HG03175 (cell line): ENCODE measurements at regions not wholly inside any gene's neighbourhood (a gene's known extent, or its start where the extent isn't known, plus 50 kb on each side); places are given as distances from the start of the nearest gene placed in this dataset.
"Not testable (repeated sequence)": the region's sequence is repeated elsewhere in the genome, so short reads cannot be mapped to it uniquely, and the experiment has no call there.

Source experiments
- ATAC-seq: cut with Tn5 transposase; IDR thresholded peaks from one replicate; pipeline ENCODE4 v1.9.1; 2021; ENCODE audit warnings: mild to moderate bottlenecking, moderate library complexity; ENCODE audit not compliant: unreplicated experiment

DNA sequence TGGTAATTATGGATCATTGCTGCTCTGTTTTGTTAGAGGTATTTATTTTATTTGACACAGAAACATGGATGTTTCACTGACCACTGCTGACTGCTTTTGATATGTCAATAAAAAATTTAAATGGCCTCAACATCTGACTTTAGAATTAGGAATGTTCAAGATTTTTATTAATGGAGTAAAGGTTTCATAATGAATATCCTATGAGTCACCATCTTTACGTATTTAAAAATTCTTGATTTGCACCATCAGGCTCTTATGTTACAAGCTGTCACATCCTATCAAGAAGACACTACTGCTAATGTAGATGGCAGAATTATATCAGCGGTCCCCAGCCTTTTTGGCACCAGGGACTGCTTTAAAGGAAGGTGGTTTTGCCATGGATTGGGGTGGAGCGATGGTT, 578.7 kb upstream of the NRP1 start:
- no peak for ATAC-seq

DNA sequence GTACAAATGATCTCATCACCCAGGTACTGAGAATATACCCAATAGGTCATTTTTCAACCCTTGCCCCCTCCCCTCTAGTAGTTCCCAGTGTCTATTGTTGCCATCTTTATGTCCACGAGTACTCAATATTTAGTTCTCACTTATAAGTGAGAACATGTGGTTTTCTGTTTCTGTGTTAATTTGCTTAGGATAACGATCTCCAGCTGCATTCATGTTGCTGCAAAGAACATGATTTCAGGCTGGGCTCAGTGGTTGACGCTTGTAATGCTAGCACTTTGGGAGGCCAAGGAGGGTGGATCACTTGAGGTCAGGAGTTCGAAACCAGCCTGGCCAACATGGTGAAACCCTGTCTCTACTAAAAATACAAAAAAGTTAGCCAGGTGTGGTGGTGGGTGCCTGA, 575.0 kb upstream of the NRP1 start:
- not testable (repeated sequence) for ATAC-seq

GRCh38 chr10:33901166-33901565, 566.7 kb upstream of the NRP1 start:
- ATAC-seq, result no peak

DNA sequence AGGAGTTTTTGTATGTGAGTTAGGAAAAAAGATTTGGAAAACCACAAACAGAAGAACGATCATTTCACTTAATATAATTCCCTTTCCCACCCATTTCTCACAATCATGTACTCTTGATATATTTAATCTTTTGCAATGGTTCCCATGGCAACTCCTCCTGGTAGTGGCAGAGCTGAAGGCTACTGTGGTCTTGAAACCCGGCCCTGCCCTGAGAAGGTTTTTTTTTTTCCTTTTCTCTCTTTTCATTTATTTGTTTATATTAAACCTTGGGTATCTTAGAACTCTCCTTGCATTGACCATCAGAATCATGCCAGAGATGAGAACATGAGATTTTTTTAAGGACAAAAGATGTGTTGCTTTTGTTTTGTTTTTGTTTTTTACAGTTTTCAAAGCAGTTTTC, 566.1 kb upstream of the NRP1 start:
- ATAC-seq, result no peak

- ATAC-seq, result no peak
These were observed 565.4 kb upstream of the NRP1 start for GRCh38 chr10:33899578-33900531.

DNA sequence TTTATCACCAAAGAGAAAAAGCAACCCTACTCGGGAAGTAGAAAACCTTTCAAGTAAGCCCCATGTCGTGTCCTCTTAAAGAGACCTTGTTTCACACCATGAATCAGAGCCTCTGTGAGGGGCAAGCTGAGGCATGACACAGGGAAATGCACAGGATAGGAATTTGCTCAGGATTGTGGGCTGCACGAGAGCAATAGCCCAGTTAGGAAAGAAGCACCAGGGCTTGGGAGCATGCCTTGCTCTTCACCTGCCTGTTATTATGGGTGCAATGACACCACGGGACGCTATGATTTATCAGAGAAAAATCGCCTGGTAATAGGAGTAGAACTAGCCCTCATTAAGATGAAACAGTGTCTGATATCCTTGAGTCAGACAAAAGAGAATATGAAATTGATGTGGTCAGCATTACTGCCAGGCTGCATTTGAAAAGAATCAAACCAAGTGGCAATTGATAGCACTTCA, 562.9 kb upstream of the NRP1 start:
- ATAC-seq, result no peak

DNA sequence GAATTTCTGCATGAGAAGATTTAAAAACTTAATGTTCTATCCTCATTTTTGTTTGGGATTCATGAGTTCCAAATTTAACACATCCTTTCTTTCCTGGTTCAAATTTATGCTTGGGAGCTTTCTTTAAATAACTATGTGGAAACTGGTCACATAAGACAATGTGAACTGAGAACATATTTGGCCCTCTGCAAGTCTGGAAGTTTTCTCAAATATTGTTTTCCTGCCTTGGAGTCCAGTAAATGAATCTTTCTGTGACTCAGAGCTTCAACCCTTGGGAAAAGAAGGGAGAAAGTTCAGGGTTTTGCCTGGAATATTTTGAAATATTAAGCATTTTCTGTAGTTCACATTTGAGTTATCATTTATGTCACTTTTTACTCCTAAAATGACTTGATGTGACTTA, 559.0 kb upstream of the NRP1 start:
- no peak for ATAC-seq

DNA sequence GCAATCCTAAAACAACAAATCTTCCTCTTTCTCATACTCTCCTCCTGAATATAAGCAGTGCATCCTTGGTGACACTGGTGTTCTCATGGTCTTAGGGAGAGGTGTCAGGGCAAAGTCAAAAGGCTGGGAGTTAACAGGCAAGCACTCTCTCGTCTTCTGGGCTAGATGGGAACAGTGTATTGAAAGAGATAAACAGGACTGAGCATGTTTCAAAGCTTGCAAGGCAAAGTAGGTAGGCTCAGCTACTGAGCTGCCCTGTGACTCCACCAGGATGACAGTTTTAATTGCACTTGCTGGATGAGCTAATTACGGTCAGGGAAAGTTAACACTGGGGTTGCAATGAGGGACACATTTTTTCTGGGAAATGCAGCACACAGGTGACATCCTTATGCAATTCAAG, 554.9 kb upstream of the NRP1 start:
- ATAC-seq, result no peak

GRCh38 chr10:33887188-33887587, 552.7 kb upstream of the NRP1 start:
- ATAC-seq, result no peak

DNA sequence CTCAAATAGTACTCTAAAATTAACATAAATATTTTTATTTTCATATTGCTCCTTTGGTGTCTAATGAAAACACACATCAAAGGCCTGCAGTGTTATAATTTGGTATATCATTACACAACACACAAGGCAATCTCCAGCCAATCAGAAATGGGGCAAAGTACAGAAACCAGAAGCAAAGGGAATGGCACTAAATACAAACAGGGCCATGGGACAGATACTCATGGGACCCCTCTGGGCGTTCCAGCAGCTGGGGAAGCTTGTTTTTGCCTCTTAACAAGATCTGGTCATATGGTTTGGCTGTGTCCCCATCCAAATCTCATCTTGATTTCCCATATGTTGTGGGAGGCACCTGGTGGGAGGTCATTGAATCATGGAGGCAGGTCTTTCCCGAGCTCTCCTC, 551.8 kb upstream of the NRP1 start:
- no peak for ATAC-seq

DNA sequence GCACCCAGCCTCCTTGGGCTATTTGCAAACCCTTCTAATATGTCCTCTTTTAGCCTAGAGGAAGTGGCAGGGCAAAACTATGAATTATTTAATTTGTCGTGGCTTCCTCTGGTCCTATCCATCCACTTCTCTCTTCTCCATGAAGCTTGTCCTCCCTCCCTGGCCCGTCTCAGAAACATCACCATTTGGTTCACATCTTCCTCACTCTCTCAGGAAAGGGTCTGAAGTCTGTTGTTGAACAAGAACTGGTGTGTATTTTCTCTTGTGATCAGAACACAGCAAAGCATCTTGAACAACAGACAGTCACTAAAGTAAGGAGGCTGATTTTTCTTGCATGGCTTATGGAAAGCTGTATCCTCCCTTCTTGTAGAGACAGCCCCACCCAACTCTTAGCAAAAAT, 550.1 kb upstream of the NRP1 start:
- ATAC-seq, result no peak

- no peak for ATAC-seq
These were observed 549.4 kb upstream of the NRP1 start for GRCh38 chr10:33883881-33884280.

DNA sequence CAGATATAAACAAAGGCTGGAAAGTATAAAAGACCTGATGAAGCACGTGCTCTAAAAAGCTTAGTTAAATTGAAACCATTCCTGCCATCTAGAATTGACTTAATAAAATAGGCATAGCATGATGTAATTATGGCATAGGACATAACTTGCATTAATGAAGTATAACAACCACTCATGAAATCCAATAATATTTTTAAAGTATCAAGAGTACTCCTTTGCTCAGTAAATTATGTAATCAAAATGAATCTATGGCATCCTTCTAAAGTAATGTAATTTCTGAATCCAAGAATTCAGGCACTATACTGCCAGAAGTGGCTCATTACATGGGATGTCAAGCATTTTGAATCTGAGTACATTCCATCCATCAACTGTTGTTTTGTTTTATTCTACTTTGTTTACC, 548.5 kb upstream of the NRP1 start:
- no peak for ATAC-seq

- ATAC-seq, result no peak
These were observed 545.8 kb upstream of the NRP1 start for GRCh38 chr10:33880291-33880690.

DNA sequence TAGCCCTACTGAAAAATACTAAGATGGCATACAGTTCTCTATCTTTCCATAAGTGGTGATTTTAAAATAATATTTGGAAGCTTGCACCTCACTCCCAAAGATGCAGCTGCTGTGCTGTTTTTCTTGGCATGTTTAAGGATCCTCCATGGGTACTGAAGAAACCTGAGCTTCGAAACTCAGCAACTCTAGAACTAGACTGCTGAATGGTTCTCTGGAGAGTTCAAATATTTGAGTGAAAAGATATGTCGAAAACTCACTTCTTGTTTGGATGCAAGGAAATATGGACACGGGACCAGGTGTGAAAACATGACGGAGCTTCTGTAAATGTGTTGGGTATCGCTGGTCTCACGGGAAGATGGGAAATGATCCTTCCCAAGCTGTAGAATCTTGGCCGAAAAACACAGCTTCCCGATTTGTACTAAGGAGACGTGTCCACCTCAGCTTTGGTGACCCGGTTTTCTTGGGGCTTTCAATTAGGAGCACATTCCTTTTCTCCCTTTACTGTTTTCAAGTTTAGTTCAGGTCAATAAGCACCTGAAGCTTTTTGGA, 543.8 kb upstream of the NRP1 start:
- no peak for ATAC-seq

- ATAC-seq, result no peak
These were observed 542.3 kb upstream of the NRP1 start for GRCh38 chr10:33876584-33877400.

DNA sequence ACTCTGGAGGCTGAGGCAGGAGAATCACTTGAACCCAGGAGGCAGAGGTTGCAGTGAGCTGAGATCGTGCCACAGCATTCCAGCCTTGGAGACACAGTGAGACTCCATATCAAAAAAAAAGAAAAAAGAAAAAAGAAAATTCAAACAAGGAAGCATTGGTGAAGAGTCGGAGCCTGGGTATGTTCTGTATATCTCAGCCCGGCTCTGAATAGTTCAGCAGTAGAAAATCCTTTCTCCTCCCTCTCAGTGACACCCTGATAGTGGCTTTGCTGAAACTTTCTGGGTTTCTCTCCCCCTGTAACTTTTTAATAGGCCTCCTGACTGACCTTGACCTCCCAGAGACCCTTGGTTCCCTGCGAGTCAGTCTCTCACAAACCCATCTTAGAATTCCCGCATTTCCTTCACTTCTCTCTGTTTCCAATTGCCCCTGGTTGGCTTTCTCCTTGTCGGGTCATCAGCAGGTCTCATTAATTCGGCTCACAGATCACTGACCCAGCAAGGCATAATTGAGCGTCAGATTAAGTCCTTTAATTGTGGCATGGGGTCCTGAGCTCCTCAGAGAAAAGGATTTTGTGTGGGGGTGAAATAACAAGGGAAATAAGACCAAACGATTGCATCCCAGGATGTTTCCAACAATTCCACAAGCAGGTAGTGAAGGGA, 541.6 kb upstream of the NRP1 start:
- no peak for ATAC-seq

DNA sequence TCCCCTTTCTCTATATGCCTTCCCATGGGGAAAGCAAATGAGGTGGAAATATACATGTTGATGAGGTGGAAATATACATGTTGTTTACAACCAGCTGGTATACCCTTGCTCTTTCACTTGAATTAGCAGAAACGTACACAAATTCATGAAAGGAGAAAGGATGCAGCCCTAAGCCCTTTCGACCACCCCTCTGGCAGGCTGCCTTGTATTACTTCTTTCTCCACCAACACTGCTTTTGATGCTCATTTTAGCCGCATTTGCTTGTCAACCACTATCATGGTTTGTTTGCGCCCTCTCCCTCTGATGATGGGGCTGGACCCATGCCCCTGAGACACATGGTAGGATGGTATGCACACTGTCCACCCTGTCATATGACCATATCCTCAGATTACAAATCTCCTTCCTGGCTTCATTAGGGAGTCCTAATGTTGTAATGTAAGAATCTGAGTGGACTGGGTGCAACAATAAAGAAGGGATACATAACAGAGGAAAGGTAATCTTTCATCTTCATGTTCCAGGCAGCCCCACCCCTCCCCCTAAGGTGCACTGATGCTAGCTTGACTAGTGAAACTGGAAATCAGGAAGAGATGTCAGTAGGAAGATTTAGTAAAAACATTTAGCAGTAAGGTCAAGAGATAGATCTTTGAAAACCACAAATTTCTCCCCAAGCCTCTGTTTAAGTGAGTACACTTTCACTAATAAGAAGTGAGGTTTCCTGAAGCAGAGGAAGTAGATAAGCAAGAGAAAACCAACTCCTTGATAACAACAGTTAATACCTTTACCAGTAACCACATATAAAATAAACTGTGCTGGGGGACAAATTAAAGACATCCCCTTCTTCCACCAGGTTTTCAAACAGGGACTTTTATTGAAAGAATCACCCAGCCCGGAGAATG, 536.8 kb upstream of the NRP1 start:
- ATAC-seq, result no peak

GRCh38 chr10:33869481-33869880, 535.0 kb upstream of the NRP1 start:
- no peak for ATAC-seq

DNA sequence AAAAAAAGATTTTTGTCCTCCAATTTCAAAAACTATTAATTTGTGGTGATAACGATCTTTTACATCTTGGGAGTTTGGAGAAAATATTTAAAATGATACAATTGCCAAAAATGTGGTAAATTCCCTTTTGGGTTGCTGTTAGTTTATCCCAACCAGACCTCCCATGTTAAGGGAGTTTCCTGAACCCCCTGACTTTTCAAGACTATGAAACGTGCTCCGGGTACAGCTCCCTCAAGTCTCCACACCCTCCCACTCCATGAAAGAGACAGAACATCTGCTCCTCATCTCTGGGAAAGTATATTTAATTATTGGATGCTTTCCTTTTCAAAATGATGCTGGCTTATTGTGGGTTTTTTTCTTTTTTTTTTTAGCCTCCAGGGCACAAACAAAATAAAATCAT, 534.6 kb upstream of the NRP1 start:
- ATAC-seq, result no peak
